Stimulated activated CD8-positive, alpha-beta memory T cell treated with anti-CD3 and anti-CD28 coated beads, Interleukin-4, amount 100 ng/mL, for 4 hours (primary cell): ENCODE measurements at regions not wholly inside any gene's neighbourhood (a gene's known extent, or its start where the extent isn't known, plus 50 kb on each side); places are given as distances from the start of the nearest gene placed in this dataset.

Experiments
- DNase-seq, 2 donors: peaks; one replicate each; pipeline ENCODE4 v3.0.0-alpha.2; 2020; ENCODE audit warnings: low read depth in 2 of 2, low spot score in 1 of 2

GRCh38 chr1:193609592-193609991 lies 423.2 kb upstream of the B3GALT2 start:
- DNase-seq, result no peak

GRCh38 chr1:193607787-193608186 lies 421.4 kb upstream of the B3GALT2 start:
- DNase-seq, result no peak

- DNase-seq, result no peak
Measured at GRCh38 chr1:193606035-193606434, 419.6 kb upstream of the B3GALT2 start.

GRCh38 chr1:193602705-193603104 lies 416.3 kb upstream of the B3GALT2 start:
- no peak for DNase-seq

GRCh38 chr1:193593147-193593885 lies 406.9 kb upstream of the B3GALT2 start:
- no peak for DNase-seq

DNA sequence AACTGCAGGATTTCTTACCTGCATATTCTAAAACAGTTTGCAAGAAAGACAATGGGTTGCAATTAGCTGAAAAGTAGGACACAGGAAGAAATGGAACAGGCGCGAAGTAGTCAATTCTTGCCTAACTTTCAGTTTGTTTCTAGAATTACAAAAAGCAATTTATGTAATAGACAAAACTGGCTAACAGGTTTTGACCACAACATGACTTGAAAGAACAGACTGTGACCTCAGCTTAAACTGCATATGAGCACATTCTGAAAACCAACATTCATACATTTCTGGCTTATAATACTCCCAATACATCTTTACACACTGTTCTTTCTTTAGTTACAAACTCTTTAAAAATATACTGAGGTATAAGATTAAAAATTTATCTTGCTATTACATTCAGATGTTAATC lies 405.9 kb upstream of the B3GALT2 start:
- no peak for DNase-seq

DNA sequence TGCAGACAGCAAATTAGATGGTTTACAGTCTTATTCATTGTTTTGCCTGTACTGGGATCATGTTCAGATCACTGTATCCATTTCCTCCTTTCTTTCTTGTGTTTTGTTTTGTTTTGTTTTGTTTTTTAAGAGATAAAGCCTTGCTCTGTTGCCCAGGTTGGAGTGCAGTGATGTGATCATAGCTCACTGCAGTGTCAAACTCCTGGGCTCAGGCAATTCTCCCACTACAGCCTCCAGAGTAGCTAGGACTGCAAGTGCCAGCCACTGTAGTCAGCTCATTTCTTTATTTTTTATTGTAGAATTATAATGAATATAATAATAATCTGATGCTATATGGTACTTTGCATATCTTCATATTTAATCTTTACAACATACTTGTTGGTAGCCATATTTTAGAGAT lies 403.7 kb upstream of the B3GALT2 start:
- no peak for DNase-seq

DNA sequence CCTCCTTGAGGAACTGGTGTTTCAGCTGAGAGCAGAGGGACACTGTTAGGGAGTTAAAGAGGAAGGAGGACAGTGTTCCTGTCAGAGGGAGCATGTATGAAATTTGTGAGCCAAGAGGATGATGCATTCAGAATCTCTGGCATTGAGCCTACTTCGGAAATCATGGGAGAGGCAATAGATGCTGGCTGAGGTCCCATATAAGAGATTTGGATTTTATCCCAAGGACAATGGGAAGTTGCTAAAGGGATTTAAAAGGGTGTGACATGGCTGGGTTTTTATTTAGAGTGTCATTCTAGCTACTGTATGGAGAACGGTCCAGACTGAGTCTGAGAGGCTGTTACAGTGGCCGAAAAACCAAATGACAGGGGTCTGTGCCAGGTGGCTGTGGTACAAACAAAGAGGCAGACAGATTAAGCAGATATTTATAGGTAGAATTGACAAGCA lies 403.2 kb upstream of the B3GALT2 start:
- no peak for DNase-seq

DNA sequence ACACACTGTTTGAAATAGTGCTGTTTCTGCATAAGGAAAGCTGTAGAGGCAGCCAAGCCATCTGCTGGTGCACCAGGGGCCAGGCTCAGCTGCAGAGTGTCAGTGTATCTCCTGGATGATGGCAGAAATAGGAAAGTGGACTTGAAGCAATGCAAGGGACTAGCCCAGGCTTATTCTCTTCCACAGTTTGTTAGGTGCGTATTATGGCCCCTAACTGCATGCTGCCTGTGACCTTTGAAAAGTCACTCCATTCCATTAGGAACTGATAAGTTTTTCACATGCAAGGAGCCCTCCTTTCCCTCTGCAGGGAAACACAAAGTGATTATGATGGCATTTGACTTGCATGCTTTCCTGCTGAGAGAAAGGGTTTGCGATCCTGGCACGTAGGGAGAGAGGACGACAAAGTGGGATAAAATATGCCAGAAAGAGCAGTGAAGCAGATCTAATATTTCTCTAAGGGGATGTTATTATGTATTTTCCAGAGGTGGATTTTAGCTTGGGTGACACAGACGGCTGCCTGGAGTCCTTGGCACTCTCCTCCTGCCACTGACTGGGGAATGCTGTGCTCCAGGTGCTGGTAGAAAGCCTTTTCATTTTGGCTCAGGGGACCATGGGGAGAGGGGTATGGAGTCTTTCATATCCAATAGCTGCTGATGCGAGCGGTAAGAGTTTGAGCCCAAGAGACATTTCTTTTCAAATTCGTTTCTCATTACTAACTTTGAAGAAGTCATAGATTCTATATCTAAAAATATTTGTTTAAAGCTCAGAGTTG lies 402.1 kb upstream of the B3GALT2 start:
- no peak for DNase-seq

DNA sequence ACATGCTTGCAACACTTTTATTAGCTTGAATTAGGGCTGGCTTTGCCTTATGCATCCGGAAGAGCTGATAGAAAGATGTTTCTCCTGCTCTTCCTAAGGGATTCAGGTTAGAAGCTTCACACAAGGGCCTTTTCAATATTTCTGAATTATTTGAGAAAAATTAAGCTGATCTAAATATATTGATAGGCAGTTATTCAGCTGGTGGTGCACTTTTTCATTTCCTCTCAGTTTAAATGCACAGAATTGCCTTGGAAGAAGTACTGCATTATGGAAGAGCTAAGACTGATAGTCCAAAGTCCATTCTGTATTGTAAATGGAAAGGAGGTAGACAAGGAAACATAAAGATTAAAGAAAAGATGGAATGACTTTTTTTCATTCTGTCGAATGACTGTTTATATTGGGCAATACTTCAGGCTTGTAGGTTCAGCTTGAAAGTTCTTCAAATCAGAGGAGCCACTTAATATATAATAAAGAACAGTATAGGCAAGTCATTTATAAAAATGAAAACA lies 398.4 kb upstream of the B3GALT2 start:
- DNase-seq, result no peak

- no peak for DNase-seq
Measured at GRCh38 chr1:193581341-193581740, 394.9 kb upstream of the B3GALT2 start.

GRCh38 chr1:193580419-193580818 lies 394.0 kb upstream of the B3GALT2 start:
- DNase-seq, result no peak

DNA sequence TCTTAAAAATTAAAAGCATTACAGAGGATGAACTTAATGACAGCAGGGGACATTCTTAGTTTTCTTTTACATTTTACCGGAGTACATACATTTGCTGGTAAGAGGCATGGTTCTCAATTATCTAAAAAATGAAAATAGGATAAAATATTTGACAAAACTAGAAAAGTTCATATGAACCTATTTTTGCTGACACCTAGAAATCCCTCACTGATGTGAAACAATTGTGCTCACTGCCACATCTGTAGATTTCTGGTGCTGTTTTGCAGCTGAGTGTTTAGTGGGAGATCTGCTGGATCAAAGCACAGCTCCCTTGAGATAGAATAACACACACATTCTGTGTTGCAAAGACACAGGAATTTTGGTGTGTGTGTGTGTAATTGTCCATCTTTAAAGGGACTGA lies 392.9 kb upstream of the B3GALT2 start:
- no peak for DNase-seq

- DNase-seq, result no peak
Measured at GRCh38 chr1:193574913-193575312, 388.5 kb upstream of the B3GALT2 start.

DNA sequence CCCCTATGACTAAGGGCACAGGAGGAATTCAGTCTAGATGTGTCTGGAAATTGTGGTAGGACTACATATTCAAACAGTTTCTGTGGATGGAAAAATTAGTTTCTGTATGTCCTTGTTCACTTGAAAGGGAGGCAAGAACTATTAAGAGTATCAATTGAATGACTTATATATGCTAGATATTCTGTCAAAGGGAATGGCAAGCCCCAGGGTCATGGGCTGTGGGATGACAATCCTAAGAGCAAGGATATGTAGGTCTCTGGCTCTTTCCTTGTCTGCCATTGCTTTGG lies 383.5 kb upstream of the B3GALT2 start:
- no peak for DNase-seq

DNA sequence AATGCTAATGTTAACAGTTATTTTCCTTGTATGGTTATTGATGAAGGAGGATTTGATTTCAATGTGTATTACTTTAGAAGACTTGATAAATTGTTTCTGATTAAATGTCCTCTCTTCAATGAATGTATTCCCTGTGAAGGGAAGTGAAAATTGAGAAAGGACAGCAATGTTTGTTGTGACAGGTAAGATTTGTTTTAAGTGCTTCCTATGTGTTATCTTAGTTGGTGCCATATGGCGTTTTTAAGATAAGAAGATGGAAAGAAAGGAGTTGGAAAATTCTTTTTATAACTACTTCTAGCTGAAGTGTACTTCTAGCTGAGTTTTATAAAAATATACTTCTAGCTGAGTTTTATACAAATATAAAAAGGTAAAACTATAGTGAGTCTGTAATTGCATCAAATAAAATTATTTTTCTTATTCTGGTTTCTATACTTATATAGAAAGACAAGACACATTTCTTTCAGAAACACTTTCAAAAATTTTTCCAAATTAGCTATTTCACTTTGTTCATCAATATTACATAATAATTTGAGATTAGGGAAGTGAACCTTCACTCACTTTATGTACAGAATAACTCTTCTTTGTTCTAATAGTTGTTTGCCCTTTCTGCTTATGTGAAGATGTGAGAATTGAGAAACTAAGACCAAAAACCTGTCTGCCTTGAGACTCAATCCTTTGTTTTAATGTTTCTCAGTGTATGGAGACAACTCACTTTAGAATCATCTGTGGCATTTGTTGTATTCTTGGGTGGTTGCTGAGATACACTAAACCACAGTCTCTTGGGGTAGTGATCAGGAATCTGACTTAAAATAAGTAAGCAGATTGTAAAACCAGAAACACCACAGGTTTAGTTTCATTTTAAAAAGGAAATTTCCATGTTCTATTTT lies 382.9 kb upstream of the B3GALT2 start:
- no peak for DNase-seq

DNA sequence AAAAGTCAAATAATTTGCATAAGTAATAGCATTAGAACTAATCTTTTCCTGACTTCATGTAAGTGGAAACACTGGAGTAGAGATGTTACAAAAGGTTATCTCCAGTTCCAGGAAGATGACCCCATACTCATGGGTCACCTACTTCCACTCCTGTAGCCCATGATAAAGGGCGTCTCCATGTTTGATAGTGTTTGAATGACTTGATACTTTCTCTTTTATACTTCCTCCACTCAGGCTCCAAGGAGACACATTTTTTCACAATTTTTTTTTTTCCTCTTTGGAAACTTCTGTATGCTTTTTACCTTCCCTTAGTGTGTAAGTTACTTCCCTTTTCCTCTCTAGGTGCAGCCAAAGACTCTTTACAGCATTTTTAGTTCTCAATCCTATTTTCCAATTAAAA lies 382.1 kb upstream of the B3GALT2 start:
- DNase-seq, result no peak

DNA sequence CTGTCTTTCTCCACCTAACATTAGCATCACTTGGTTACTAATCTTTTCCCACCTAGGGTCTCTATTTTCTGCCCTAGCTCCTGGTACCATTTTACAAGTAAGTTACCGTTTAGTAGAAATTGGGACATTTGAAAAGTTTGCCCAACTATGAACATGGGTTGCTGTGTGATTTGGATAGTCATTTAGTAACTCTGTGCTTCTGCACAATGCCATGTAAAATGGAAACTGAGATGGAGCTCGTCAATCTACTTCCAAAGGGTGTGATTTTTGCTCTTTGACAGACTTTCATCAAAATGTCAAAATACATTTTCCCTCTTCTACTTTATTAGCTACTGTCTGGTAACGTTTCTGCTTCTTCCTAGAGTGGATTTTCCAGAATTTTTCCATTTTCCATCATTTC lies 381.5 kb upstream of the B3GALT2 start:
- no peak for DNase-seq

DNA sequence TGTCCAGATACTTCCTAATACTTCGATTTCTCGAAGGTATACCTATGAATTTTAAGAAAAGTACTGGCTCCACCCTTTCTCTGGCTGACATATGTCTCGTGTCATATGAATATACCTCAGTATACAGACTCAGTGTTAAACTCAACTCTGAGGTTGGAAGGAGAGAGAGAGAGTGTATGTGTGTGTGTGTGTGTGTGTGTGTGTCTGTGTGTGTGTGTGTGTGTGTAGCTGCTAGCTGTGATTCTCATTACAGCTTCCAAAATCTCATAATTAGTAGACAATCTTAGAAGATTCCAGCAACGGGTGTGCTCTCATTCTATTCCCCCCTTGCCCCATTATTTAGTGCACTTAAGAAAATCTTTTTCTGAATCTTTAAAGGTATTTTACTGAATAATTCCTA lies 380.3 kb upstream of the B3GALT2 start:
- DNase-seq, result no peak

DNA sequence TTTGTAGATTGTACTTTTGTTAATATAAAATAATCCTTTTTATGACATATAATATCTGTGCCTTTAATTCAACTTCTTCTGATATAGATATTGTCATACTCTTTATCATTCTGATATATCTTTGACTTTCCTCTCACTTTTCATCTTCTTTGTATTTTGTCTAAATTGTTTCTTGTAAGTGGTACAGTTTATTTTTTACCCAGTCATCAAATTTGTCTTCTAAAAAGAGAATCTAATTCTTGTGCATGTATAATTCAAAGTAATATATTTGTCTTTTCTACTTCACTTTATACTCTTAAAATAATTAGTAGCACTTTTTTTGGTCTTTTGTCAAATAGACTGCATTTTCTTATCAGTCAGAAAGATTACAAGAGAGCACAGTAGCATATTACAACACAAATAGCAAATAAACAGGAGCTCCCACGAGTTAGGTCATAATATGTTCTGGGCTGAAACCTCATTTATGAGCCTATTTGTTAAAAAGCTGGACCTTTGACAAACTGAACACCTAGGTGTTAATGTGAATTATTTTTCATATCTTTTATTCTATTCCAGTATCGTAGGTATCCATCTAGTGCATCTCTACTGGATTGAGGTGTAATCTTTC lies 379.7 kb upstream of the B3GALT2 start:
- DNase-seq, result no peak

- DNase-seq, result no peak
Measured at GRCh38 chr1:193562121-193562520, 375.7 kb upstream of the B3GALT2 start.
